ENCODE measurements at regions not wholly inside any gene's neighbourhood (a gene's known extent, or its start where the extent isn't known, plus 50 kb on each side); places are given as distances from the start of the nearest gene placed in this dataset.
"Not testable (repeated sequence)": the region's sequence is repeated elsewhere in the genome, so short reads cannot be mapped to it uniquely, and the experiment has no call there.

GRCh38 chr2:582792-583528, 94.2 kb downstream of the TMEM18 start:
- no peak overlapping the region for H3K4me3 ChIP-seq
- DNase-seq: no peak
- no peak for TF ChIP-seq CTCF (IDR thresholded peaks at IDR 0.05; ENCODE audit: borderline replicate concordance)
- no peaks in the 10 kb centered on the region for H3K36me3 ChIP-seq
- H3K27me3 ChIP-seq (ENCODE audit: low read depth): peaks cover 97% of the 10 kb centered on the region
- intact Hi-C loops (cut with micrococcal nuclease): no loop called here
- H3K27ac ChIP-seq (replicated peaks): no peak overlapping the region
- H3K9me3 ChIP-seq (replicated peaks): peaks cover under 1% of the 10 kb centered on the region
- H3K4me1 ChIP-seq: peaks cover 6% of the 10 kb centered on the region

GRCh38 chr2:582289-582688, 94.9 kb downstream of the TMEM18 start:
- H3K9me3 ChIP-seq (replicated peaks); H3K4me1 ChIP-seq; H3K4me3 ChIP-seq; intact Hi-C loops (cut with micrococcal nuclease); H3K27ac ChIP-seq (replicated peaks); DNase-seq; H3K36me3 ChIP-seq: not testable (repeated sequence)
- peaks cover 93% of the 10 kb centered on the region for H3K27me3 ChIP-seq (ENCODE audit: low read depth)

GRCh38 chr2:579961-580360, 97.2 kb downstream of the TMEM18 start:
- DNase-seq: no peak
- peaks cover 71% of the 10 kb centered on the region for H3K27me3 ChIP-seq (ENCODE audit: low read depth)
- H3K4me1 ChIP-seq: no peaks in the 10 kb centered on the region
- H3K36me3 ChIP-seq: no peaks in the 10 kb centered on the region
- H3K9me3 ChIP-seq (replicated peaks): peaks cover 31% of the 10 kb centered on the region
- no peak overlapping the region for H3K27ac ChIP-seq (replicated peaks)
- no peak for TF ChIP-seq CTCF (IDR thresholded peaks at IDR 0.05; ENCODE audit: borderline replicate concordance)
- intact Hi-C loops (cut with micrococcal nuclease): no loop called here
- H3K4me3 ChIP-seq: no peak overlapping the region

GRCh38 chr2:579351-579886, 97.8 kb downstream of the TMEM18 start:
- H3K4me1 ChIP-seq: no peaks in the 10 kb centered on the region
- intact Hi-C loops (cut with micrococcal nuclease): no loop called here
- no peak for DNase-seq
- no peaks in the 10 kb centered on the region for H3K36me3 ChIP-seq
- no peak overlapping the region for H3K27ac ChIP-seq (replicated peaks)
- peaks cover 36% of the 10 kb centered on the region for H3K9me3 ChIP-seq (replicated peaks)
- peaks cover 66% of the 10 kb centered on the region for H3K27me3 ChIP-seq (ENCODE audit: low read depth)
- TF ChIP-seq CTCF (IDR thresholded peaks at IDR 0.05; ENCODE audit: borderline replicate concordance): no peak
- H3K4me3 ChIP-seq: no peak overlapping the region

GRCh38 chr2:576292-576691, 100.9 kb downstream of the TMEM18 start:
- H3K27me3 ChIP-seq (ENCODE audit: low read depth): peaks cover 43% of the 10 kb centered on the region
- H3K27ac ChIP-seq (replicated peaks): no peak overlapping the region
- intact Hi-C loops (cut with micrococcal nuclease): no loop called here
- TF ChIP-seq CTCF (IDR thresholded peaks at IDR 0.05; ENCODE audit: borderline replicate concordance): no peak
- no peaks in the 10 kb centered on the region for H3K36me3 ChIP-seq
- H3K9me3 ChIP-seq (replicated peaks): peaks cover 65% of the 10 kb centered on the region
- DNase-seq: no peak
- H3K4me3 ChIP-seq: no peak overlapping the region
- no peaks in the 10 kb centered on the region for H3K4me1 ChIP-seq

GRCh38 chr2:575727-576236, 101.4 kb downstream of the TMEM18 start:
- DNase-seq: no peak
- Histone ChIP-seq H3K27me3 (ENCODE audit: low read depth) (peaks cover 38% of the 10 kb centered on the region), H3K36me3 (no peaks in the 10 kb centered on the region), H3K9me3 (replicated peaks) (peaks cover 70% of the 10 kb centered on the region), H3K27ac (replicated peaks) (no peak overlapping the region), H3K4me3 (no peak overlapping the region), H3K4me1 (no peaks in the 10 kb centered on the region)
- intact Hi-C loops (cut with micrococcal nuclease): no loop called here
- TF ChIP-seq CTCF (IDR thresholded peaks at IDR 0.05; ENCODE audit: borderline replicate concordance): no peak

Measured in left ventricle myocardium inferior (tissue), 1 donor.